Panc1 (cell line): ENCODE measurements at regions not wholly inside any gene's neighbourhood (a gene's known extent, or its start where the extent isn't known, plus 50 kb on each side); places are given as distances from the start of the nearest gene placed in this dataset.

Experiments
- ATAC-seq: fragments of 200-7000 bp; cut with Tn5 transposase; 2 replicates; pipeline ENCODE4 v1.9.1; 2020; ENCODE audit warnings: mild to moderate bottlenecking, moderate library complexity
- BruUV-seq: library from RNA; stranded (reverse); fragments of 400-500 nt; replicated peaks from 2 replicates; lab custom pipeline; 2021; lab: Mats Ljungman, UMichigan
- CTCF ChIA-PET: fragments of 300-600 bp; sonication (Branson Sonifier 250); formaldehyde crosslinking; loops from one replicate; lab custom pipeline; 2022; ENCODE audit warnings: antibody characterized with exemption; lab: Charles Lee
- POLR2A ChIA-PET: fragments of 300-600 bp; sonication (Branson Sonifier 250); formaldehyde crosslinking; loops from one replicate; lab custom pipeline; 2022; ENCODE audit warnings: antibody characterized with exemption; lab: Charles Lee
- DNase-seq: peaks from one replicate; pipeline ENCODE4 v3.0.0-alpha.2; 2010; ENCODE audit warnings: low read depth, low spot score
- H3K27ac ChIP-seq: 2 replicates; pipeline ENCODE4 v1.5.1; 2011; ENCODE audit warnings: mild to moderate bottlenecking, low read length, inconsistent platforms
- H3K27me3 ChIP-seq: fragments of 200-500 bp; sonication (Bioruptor generic); 2 replicates; pipeline ENCODE4 v1.6.0; 2014; ENCODE audit warnings: low read length, inconsistent platforms; ENCODE audit not compliant: control insufficient read depth, insufficient read depth
- H3K36me3 ChIP-seq: fragments of 200-500 bp; sonication (Bioruptor generic); 2 replicates; pipeline ENCODE4 v1.5.1; 2014; ENCODE audit warnings: inconsistent platforms, mild to moderate bottlenecking, low read length, moderate library complexity; ENCODE audit not compliant: control insufficient read depth, insufficient read depth
- H3K4me1 ChIP-seq: 2 replicates; pipeline ENCODE4 v1.5.1; 2011; ENCODE audit warnings: inconsistent platforms, mild to moderate bottlenecking, low read length, moderate library complexity; ENCODE audit not compliant: control insufficient read depth, insufficient read depth
- H3K4me3 ChIP-seq, 2 experiments: 2 replicates each; pipeline ENCODE4 v1.5.1; 2011 to 2012; ENCODE audit warnings: low read depth in 2 of 2, low read length in 2 of 2, mild to moderate bottlenecking in 2 of 2, inconsistent platforms in 1 of 2, moderate library complexity in 1 of 2
- H3K9me3 ChIP-seq: fragments of 200-500 bp; sonication (Bioruptor generic); 2 replicates; pipeline ENCODE4 v1.5.1; 2014; ENCODE audit warnings: low read depth, mild to moderate bottlenecking, inconsistent platforms, low read length, moderate library complexity; ENCODE audit not compliant: control insufficient read depth, insufficient read depth
- CTCF ChIP-seq: fragments of 450-650 bp; IDR thresholded peaks from 2 replicates; pipeline ENCODE4 v1.5.1; 2017; ENCODE audit warnings: mild to moderate bottlenecking
- POLR2AphosphoS5 ChIP-seq: IDR thresholded peaks from 2 replicates; pipeline ENCODE4 v1.6.1; 2012; ENCODE audit warnings: mild to moderate bottlenecking, low read depth, low read length, moderate library complexity
- REST ChIP-seq, 2 experiments: IDR thresholded peaks; 2 replicates each; pipeline ENCODE4 v1.6.1; 2011 to 2012; ENCODE audit warnings: low read depth in 2 of 2, control low read depth in 1 of 2, low read length in 1 of 2, mild to moderate bottlenecking in 1 of 2, moderate library complexity in 1 of 2; ENCODE audit not compliant: insufficient read depth in 1 of 2
- SIN3A ChIP-seq: IDR thresholded peaks from 2 replicates; pipeline ENCODE4 v1.6.1; 2012; ENCODE audit warnings: low read depth, mild to moderate bottlenecking, low read length, moderate library complexity, borderline replicate concordance; ENCODE audit not compliant: insufficient read depth
- TCF7L2 ChIP-seq: IDR thresholded peaks from 2 replicates; pipeline ENCODE4 v1.6.1; 2011; ENCODE audit warnings: mild to moderate bottlenecking, low read depth, low read length, inconsistent platforms
- in situ Hi-C: cut with HindIII; loops from 2 replicates; pipeline ENCODE4 v1.10.0; 2016; ENCODE audit warnings: low sequenced_read_pairs, low pct_unique_long_range_greater_than_20kb
- intact Hi-C: fragments of 100-400 bp; cut with micrococcal nuclease; formaldehyde crosslinking; loops from one replicate; pipeline ENCODE4 v1.10.0; 2022; ENCODE audit not compliant: unreplicated experiment

DNA sequence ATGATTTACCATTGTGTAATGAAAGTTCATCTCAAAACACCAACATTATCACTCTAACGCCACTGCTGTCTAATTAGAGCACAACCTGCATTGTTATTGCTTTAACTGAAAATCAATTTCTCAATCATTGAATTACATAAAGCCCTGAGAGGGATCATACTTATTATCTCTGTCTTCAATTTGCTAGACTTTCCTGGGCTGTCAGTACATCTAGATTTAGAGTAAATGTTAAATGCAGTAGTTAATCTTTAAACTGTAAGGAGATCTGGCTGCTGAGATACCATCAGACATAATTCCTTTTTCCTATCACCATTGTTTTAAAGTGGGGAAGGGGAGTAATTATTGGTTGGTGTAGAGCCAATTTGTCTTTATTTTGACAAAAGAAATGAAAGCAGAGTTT is 1995.1 kb downstream of the MRPL39 start:
- intact Hi-C loops = no loop called here
- Histone ChIP-seq H3K27me3 (no peaks in the 10 kb centered on the region), H3K4me1 (no peaks in the 10 kb centered on the region), H3K9me3 (no peaks in the 10 kb centered on the region), H3K36me3 (no peaks in the 10 kb centered on the region), H3K4me3 (no peak overlapping the region), H3K27ac (no peak overlapping the region)
- ATAC-seq (no peak), DNase-seq (no peak)
- BruUV-seq = no TSS peak
- no peak for TF ChIP-seq POLR2AphosphoS5
- no peak for TF ChIP-seq REST (IDR thresholded peaks at IDR 0.05; ENCODE audit: insufficient read depth in 1 of 2, low read depth in 2 of 2, low read length in 1 of 2)
- no peak for TF ChIP-seq TCF7L2
- TF ChIP-seq CTCF = no peak
- TF ChIP-seq SIN3A = no peak
- ChIA-PET POLR2A (no interaction called here), CTCF (no interaction called here)
- in situ Hi-C loops = no loop called here

DNA sequence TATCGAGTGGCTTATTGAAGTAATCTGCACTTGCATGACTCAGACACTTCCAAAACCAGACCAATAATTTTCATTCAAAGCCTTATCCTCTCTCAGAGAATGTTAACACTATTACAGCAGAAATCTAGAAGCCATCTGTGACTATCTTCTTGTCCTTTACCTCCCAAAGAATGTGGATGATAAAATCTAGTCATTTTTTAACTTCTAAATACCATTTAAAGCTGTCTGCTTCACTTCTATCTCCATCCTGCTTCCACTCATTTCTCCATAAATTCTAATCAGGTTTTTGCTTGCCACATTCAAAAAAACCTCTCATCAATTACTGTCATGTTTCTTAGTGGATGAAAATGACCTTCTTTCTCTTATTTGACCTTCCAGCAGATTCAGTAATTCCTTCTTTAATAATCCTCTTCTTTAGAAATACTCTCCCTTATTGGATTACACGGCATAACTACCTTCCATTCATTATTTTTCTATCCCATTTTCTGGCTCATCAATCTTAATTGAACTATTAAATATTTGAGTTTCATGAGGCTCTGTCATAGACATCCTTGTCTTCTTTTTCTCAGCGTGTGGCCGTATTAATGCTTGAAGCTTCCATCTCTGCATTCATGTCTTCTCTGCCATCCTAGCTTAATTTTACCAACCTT is 1999.4 kb downstream of the MRPL39 start:
- BruUV-seq = no TSS peak
- POLR2A ChIA-PET = no interaction called here
- no peaks in the 10 kb centered on the region for H3K4me1 ChIP-seq
- DNase-seq = no peak
- ATAC-seq = no peak
- no peak for TF ChIP-seq REST (IDR thresholded peaks at IDR 0.05; ENCODE audit: insufficient read depth in 1 of 2, low read depth in 2 of 2, low read length in 1 of 2)
- no peak for TF ChIP-seq TCF7L2
- TF ChIP-seq POLR2AphosphoS5 = no peak
- TF ChIP-seq CTCF = no peak
- TF ChIP-seq SIN3A = no peak
- H3K27ac ChIP-seq = no peak overlapping the region
- intact Hi-C loops = no loop called here
- no peak overlapping the region for H3K4me3 ChIP-seq
- in situ Hi-C loops = no loop called here
- H3K27me3 ChIP-seq = no peaks in the 10 kb centered on the region
- H3K9me3 ChIP-seq = no peaks in the 10 kb centered on the region
- CTCF ChIA-PET = interaction anchor here (0.6 kb wide), 1 partner anchor 23 kb away, joined by 3 read pairs; no protein-coding TSS in a partner anchor
- H3K36me3 ChIP-seq = no peaks in the 10 kb centered on the region
